GM04503 (cell line): ENCODE measurements at regions not wholly inside any gene's neighbourhood (a gene's known extent, or its start where the extent isn't known, plus 50 kb on each side); places are given as distances from the start of the nearest gene placed in this dataset.
A peak's percentile ranks its signal among the peaks of the same experiment; 100 is the strongest.

ENCODE experiments used
- DNase-seq: peaks from one replicate; pipeline ENCODE4 v3.0.0-alpha.2; 2012; ENCODE audit warnings: low read depth

DNA sequence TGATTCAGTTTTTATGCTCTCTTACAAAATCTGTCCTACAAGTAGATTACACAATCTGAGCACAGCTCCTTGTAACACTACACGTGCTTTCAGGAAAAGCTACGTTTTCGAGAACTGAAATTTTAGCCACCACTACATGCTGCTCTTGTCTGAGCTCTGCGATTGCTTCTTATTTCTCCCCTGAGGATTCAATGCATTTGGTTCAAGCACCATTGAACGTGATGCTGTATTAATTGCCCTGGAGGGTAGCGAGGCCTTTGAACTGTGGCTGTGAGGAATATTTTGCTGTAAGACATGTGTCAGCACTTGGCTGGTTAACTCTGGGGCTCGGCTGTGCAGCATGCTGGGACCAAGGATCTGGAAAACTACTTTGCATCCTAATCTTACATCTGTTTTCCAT is 405.8 kb downstream of the EPHA4 start:
- peak; percentile 1 for DNase-seq

DNA sequence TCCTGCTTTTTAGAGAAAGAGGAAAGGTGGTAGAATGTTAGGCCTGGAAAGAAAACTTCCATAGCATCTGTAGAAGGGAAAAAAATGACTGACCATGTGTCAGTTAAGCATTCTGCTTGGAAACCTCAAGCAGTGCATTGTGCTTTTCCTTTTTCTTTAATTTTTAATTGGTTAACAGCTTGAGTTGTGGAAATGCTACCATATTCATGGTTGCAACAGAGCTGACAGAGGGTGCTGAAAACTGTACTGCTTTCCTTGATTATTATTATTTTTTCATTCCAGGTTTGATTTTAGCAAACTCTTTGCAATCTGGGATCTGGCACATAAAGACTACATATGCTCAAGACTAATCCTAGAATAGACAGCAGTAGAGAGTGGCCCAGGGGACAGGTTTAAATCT is 404.5 kb downstream of the EPHA4 start:
- no peak for DNase-seq

DNA sequence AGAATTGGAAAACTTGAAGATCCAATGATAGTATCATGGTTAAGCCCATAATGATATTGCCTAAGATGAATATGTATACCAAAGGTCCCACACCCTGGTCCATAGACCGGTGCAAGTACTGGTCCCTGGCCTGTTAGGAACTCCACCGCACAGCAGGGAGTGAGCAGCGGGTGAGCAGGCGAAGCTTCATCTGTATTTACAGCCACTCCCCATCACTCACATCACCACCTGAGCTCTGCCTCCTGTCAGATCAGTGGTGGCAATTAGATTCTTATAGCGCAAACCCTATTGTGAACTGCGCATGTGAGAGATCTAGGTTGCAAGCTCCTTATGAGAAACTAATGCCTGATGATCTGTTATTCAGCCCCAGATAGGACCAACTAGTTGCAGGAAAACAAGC is 402.4 kb downstream of the EPHA4 start:
- no peak for DNase-seq

DNA sequence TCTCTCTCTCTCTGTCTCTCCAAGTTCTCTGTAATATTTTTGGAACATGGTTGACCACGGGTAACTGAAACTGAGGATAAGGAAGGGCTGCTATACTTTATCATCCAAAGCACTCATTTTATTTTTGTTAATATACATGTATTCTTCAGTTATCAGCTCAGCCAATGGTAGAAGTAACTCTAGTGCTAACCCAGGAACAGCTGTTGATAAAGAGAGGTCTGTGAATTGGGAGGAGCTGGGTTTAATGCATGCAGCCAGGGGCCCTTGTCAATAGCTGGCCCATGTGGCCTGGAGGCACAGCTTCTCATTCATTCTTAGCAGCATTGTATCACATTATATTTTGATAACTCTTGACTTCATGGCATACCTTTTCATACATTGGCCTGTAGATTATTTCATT is 401.6 kb downstream of the EPHA4 start:
- no peak for DNase-seq

DNA sequence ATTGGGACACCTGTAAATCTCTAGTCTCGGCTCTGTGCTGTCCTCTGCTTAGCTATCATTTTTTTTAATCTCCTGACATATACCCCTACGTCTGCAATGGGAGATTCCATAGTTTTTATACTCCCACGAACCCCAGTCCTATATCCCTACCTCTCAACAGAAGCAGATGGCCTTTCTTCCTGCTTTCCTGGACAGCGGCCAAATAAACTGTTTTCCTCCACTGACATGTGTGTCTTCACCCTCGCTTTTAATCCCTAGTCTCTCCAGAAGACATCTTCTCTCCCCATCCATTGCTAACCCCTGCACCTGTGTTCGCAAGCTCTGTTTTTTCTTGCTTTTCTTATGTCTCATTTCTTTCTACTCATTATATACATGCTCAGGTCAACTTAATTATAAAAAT is 395.4 kb downstream of the EPHA4 start:
- DNase-seq, result no peak

DNA sequence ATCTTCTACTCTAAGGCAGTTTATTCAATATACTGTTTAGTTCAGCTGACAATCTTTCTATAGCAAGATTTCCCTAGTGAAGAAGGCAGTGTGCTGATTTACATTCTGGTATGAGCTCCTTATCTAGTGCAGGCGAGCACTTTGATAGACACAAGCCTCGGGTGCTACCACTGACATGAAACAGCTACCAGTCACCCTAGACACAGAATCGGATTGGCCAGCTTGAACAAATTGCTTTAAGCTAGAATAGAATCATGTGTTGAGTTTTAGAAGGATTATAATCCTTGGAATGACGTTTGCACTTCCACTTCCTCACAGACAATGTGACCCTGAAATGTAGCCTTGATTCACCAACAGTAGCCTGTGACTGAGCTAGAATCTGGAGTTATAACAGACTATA is 394.0 kb downstream of the EPHA4 start:
- DNase-seq, result no peak

DNA sequence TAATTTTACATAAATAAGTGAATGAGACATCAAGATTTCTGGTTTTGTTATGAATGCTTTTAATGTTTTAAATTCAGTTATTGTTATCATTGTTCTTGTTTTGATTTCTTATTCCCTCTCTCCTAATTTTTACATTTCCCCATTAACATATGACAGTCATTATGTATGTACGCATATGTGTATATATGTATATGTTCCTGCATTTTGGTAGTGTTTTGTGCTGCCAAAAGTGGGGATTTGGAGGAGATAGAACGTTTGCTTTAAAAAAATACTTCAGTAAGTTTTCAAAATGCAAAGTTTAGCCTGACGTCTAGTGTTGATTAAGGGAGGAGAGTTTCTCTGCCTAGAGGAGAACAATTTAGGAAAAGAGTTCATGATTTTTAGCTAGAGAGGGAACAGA is 385.2 kb downstream of the EPHA4 start:
- DNase-seq, result no peak

DNA sequence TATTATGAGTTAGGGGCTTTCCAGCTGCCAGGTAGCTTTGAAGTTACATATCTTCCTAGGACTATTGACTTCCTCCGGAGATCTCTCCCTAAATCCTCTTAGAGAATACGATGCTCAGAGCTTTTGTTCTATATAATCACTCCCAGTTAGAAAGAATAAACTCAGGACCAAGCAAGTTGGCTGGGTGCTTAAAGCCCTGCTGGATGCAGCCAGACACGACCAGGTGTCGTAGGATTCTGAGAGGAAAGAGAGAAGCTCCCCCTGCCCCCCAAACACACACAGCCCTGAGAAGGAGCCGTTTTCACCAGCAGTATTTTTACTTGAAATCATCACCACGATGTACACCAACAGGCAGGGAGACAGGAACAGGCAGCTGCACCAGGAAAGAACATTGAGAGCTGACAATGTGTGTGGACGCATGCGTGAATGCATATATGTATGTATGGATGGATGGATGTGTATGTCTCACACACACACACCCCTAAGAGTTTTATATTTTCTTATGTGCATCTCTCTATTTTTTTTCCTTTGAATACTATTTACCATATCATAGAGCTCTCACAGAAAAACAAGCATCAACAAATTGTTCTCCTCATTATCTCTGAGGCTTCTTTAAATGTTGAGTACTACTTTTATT is 382.6 kb downstream of the EPHA4 start:
- no peak for DNase-seq

DNA sequence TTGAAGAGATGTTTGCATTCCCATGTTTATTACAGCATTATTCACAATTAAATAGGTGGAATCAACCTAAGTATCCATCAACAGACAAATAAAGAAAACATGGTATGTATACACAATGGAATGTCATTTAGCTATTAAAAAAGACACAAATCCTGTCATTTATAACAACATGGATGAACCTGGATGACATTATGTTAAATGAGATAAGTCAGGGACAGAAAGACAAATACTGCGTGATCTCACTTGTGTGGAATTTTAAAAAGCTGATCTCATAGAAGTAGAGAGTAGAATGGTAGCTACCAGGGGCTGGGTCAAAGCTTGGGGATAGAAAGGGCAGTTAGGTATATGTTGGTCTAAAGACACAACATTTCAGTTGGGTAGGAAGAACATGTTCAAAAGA is 376.3 kb downstream of the EPHA4 start:
- no peak for DNase-seq

DNA sequence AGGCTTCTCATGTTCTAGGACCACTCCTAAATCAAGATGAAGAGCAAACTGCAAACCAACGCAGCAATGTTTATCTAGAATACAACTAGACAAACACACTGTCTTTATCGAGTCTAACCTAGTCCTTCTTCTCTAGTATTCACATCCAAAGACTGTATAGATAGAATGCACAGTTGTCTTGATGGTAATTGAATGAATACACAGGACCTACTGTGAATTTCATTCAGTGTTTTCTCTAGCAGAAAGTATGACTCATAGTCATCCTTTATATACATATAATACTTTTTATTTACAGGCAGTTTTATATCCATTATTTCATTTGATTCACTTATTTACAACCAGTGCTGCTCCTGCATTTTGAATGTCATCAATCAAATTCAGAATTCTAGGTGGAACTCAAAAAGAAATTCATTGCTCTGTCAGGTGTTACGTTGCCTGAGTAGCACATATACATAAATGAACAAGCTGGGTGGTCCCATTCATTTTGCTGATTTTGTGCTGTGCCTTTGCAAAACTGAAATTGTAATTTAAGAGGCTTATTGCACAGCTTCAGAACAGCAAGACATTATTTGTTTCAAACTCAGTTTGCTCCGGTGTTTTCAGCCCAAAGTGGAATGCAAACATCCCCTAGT is 374.8 kb downstream of the EPHA4 start:
- no peak for DNase-seq

DNA sequence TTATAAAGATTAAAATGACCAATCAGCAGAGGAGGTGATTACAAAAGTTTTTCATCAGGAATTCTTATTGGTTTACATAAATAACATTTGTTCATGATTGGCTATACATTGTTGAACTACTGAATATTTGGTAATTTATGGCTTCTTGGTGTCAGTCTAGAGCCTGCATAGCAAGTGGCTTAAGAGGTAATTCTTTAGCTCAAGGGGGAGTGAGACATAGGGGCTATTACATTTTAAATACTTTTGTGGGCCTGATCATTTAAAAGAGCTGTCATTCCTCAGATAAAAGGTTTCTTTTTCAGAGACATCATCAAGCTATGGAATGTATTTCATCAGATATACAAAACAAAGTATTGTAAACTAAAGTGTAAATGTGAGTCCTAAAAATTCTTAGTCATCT is 373.8 kb downstream of the EPHA4 start:
- no peak for DNase-seq

DNA sequence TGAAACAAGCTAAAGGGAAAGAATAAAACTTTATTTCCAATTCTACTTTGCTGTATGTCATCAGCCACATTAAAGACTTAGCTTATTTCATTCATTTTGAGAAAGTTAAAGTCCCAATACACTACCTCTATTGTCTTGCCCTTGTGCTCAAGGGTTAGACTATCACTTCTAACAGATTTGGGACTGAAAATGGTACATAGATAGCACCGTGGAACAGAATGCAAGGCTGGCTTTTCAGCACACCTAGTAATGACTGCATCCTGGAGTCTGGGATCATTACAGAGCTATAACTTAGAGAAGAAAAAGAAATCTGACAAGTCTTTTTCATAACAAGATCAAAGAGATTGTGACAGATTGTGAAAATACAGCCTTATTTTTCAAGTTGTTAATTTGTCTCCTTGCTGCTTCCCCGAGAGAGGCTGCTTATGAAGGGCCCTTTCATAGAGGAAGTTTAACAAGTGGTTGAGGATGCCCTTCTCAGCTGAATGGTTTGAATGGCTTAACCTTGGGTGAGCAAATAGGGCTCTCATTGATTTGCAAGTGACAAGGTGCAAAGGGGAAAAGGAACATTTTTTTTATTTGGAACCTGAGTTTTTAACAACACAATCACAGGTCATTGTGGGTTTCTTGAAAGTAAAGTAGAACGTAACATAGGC is 371.8 kb downstream of the EPHA4 start:
- DNase-seq, result no peak

DNA sequence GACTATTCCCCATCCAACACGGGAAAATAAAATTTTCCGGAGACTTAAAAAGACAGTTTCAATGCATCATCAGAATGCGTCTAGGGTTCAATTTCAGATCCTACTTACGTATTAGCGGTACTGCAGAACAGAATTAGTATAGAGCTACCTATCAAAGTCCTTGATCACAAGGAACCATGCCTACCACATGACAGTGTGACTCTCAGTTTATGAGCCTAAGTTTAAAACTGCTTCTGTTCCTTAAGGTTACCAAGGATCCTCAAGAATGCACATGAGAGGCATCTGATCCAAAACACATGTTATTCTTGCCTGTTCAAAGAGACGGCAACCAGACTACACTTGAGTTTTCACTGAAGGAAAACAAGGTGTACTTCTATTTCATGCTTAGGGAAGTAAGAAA is 369.7 kb downstream of the EPHA4 start:
- no peak for DNase-seq

DNA sequence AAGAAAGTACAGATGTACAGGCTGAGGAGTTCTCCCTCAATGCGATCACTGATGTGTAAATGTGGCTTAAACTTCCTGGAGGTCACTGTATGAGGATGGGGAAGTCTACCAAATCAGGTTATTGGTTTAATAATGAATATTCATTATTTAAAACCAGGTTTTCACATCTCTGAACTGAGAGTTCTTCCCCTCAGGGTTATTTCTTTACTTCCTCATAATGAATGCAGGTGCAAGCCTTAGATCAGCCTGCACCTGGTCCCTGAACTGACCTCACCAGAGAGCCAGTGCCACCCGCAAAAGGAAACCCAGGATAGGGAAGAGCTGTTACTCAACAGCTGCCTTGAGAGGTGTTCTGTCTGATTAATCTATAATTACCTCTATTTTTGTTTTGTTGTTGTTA is 369.0 kb downstream of the EPHA4 start:
- no peak for DNase-seq

DNA sequence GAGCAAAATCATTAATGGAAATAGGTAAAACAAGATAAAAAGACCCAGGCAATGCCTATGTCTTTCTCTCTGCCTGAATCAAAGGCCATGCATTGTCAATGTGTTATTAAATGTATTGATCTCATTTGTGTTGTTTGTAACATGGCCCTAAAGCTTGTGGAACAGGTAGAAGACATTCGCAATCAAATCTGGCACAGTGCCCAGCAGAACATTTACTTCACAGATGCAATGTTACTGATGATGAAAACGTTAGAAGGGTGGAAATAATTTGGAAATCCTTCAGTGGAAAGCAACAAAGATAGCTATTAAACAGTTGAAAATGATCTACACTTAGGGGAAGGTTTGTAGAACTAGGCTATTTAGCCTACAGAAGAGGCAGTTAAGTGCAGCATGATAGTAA is 368.2 kb downstream of the EPHA4 start:
- no peak for DNase-seq

DNA sequence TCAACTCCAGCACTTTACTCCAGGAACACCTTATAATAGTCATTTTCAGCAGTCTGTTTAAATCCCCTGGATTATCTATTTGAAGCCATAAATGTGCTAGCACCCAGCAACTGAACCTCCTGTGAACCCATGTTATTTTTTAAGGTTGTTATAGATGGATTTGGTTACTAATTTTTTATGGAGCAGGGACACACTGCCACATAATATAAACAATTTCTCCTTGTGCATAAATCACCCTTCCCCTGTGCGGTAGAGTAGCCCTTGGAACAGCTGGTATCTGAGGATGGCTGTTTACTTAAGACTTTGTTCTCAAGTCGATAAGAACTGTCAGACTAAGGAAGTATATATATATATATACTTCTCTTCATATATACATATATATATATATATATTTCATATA is 367.4 kb downstream of the EPHA4 start:
- no peak for DNase-seq

DNA sequence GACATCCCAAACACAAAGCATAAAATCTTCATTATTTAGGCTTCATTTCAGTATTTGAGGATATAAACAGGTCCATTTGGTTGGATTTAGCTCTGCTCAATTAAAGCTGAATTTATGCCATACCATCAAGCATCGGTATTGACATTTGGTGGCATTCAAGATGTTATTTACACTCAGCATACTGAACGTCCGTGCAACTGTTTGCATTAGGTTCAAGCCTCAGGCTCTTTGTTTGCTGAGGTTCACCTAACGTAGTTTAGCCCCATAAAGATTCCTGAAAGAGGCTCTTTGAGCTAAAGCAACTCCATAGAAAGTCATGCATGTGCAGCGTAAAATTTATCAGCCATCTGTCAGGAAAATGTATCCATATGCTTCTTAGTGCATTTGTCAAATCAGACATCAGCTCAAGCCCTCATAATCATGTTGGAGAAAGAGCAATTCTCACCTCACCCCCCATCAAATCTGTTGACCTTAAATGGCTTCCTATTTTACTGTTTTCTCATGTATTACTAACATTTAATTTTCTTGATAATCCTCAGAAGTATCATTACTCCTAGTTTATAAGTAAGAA is 366.9 kb downstream of the EPHA4 start:
- no peak for DNase-seq

DNA sequence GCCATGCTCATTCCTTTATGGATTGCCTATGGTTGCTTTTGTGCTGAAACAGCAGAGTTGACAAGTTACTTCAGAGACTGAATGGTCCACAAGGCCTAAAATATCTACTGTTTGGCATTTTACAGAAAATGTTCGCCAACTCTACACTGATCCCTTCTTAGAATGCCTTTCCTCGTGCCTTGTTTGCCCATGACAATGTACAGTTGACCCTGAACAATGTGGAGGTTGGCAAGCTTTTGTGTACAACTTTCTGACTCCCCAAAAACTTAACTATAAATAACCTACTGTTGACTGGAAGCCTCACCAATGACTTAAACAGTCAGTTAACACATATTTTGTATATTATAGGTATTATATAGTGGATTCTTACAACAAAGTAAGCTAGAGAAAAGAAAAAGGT is 361.4 kb downstream of the EPHA4 start:
- no peak for DNase-seq

DNA sequence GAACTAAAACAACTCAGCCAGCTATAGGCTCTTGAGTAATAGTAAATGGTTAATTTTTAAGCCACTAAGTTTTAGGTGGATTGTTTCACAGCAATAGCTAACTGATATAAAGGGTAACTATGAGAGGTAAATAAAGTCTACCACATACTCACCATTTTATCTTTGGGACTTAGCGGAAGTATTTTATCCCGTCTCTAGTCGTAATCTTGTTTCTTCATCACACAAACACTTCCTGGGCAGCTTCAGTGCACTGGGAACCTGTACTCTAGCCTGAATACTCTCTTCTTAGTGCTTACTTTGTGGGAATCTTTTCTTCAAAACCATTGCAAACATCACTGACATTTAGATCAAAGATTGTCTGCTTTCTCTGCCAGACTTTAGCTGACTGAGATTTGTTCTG is 360.5 kb downstream of the EPHA4 start:
- no peak for DNase-seq

DNA sequence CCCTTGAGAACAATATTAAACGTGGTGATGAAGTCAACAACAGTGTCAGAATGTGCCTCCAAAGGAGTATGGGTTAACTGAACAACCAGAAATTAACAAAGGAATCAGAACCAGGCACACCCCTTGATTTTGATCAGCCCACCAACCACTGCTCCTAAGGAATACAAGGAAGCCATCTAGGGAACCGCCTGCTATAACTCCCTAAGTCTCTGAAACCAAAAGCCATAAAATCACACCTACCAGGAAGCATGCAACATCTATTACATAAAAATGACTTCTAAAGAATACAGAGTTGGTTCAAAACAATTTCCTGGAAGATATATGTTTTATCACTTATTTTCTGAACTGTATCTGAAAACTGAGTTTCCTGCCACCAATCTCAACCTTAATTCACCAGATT is 360.0 kb downstream of the EPHA4 start:
- no peak for DNase-seq

DNA sequence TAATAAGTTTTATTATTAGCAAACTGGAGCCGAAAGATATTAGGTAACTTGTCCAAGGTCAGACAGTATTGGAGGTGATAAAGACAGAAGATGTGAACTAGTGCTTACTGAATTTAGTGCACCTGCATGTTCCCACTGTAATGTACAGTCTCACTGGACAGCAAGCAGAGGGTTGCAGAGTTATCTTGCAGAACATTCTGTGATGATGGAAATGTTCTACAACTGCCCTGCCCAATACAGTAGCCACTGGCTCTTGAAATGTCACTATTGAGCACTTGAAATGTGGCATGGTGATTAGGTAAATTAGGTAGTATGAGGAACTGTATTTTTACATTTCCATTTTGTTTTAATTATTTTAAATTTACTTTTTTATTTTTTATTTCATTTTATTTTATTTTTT is 356.6 kb downstream of the EPHA4 start:
- no peak for DNase-seq

DNA sequence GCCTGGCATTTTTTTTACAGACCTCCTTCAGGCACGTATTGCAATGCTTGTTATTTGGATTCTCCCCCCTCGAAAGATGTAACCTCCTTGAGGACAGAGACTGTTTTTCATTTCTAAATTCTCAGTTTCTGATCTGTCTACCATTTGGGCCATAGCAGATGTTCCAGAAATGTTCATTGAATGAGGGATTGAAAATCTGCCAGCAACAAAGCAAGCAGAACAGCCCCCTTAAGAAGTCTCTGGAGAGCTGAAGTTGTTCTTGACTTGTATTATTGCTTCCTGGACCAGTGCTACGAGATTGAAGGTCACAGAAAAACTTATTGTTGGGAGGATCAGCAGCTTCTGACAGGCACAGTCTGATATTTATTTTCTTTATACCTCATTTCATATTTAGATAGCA is 355.5 kb downstream of the EPHA4 start:
- DNase-seq, result no peak

DNA sequence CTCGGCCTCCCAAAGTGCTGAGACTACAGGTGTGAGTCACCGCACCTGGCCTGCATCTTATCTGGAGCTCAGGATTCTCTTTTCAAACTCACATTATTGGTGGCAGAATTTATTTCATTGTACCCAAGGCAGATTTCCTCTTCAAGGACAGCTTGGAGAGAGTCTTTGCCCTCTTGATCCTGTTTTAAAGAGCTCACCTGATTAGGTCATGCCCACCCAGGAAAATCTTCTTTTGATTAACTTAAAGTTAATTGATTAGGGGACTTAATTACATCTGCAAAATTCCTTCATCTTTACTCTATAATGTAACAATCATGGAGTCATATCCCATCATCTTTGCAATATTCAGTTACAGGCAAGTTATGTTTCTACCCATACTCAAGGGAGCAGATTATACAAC is 346.4 kb downstream of the EPHA4 start:
- no peak for DNase-seq
